Coronary artery (tissue), 2 donors: ENCODE measurements at regions not wholly inside any gene's neighbourhood (a gene's known extent, or its start where the extent isn't known, plus 50 kb on each side); places are given as distances from the start of the nearest gene placed in this dataset.

Source experiments
- DNase-seq: peaks from one replicate; pipeline ENCODE4 v3.0.0-alpha.2; 2017; ENCODE audit warnings: low spot score
- H3K27ac ChIP-seq, 2 donors: fragments of 200-600 bp; sonication (generic); one replicate each; pipeline ENCODE4 v1.5.1; 2016 to 2019
- H3K4me3 ChIP-seq: fragments of 200-600 bp; sonication (generic); 2 replicates; pipeline ENCODE4 v1.5.1; 2016; ENCODE audit warnings: mild to moderate bottlenecking, moderate library complexity
- TF ChIP-seq, protein P1 (sequence below): fragments of 200-600 bp; sonication (generic); IDR thresholded peaks from one replicate; pipeline ENCODE4 v1.5.1; 2019; ENCODE audit warnings: antibody characterized with exemption

DNA sequence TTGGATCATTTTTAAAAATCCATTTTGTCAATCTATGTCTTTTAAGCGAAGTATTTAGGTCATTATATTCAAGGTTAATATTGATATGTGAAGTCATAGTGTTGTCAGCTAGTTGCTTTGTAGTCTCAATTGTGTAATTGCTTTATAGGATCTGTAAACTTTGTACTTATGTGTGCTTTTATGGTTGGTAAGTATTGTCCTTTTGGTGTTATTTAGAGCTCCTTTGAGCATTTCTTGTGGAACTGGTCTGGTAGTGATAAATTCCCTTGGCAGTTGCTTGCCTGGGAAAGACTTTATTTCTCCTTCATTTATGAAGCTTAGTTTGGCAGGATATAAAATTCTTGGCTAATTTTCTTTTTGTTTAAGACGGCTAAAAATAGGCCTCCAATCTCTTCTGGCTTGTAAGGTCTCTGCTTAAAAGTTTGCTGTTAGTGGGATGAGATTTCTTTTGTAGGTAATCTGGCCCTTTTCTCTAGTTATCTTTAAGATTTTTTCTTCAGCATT lies 368.8 kb downstream of the SPRY2 start:
- no peak for DNase-seq
- H3K4me3 ChIP-seq, result no peak overlapping the region
- TF ChIP-seq, protein P1, sequence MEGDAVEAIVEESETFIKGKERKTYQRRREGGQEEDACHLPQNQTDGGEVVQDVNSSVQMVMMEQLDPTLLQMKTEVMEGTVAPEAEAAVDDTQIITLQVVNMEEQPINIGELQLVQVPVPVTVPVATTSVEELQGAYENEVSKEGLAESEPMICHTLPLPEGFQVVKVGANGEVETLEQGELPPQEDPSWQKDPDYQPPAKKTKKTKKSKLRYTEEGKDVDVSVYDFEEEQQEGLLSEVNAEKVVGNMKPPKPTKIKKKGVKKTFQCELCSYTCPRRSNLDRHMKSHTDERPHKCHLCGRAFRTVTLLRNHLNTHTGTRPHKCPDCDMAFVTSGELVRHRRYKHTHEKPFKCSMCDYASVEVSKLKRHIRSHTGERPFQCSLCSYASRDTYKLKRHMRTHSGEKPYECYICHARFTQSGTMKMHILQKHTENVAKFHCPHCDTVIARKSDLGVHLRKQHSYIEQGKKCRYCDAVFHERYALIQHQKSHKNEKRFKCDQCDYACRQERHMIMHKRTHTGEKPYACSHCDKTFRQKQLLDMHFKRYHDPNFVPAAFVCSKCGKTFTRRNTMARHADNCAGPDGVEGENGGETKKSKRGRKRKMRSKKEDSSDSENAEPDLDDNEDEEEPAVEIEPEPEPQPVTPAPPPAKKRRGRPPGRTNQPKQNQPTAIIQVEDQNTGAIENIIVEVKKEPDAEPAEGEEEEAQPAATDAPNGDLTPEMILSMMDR, result no peak
- no peak overlapping the region for H3K27ac ChIP-seq

DNA sequence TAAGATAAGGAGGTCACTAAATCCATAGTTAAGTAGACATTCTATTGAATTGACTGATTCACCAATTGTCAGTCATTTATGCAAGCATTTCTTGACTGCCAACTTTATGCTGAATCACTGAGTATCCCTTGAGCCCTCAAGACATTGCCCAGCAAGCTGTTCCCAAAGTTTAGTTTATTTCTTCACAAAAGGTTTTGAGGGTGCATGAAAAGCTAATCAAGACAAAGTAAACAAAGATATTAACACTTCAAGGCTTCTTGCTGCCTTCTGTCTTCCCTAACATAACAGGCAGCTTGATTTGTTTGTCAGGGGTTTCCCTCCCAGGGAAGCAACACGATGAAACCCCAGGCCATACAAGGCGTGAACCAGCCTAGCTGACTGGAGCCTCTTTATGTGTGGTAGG lies 374.4 kb downstream of the SPRY2 start:
- no peak overlapping the region for H3K4me3 ChIP-seq
- no peak overlapping the region for H3K27ac ChIP-seq
- DNase-seq, result no peak
- TF ChIP-seq, protein P1, result no peak

DNA sequence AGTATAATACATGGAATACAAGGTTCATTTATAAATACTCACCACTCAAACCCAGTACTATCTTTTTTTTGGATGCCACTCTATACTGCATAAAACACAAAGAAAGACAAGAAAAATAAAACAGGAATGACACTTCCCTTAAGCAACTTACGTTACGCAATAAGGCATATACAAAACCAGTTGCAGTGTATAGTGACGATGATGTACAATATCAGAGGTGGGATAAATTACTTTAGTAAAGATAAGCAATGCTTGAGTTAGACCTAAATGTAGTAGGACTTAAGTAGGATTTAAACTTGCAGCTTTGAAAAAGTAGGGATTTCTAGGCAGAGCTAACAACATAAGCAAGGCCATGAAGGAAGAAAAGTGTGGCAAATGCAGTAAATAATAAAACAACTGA lies 374.9 kb downstream of the SPRY2 start:
- no peak for DNase-seq
- H3K27ac ChIP-seq, result no peak overlapping the region
- no peak overlapping the region for H3K4me3 ChIP-seq
- TF ChIP-seq, protein P1, result no peak

DNA sequence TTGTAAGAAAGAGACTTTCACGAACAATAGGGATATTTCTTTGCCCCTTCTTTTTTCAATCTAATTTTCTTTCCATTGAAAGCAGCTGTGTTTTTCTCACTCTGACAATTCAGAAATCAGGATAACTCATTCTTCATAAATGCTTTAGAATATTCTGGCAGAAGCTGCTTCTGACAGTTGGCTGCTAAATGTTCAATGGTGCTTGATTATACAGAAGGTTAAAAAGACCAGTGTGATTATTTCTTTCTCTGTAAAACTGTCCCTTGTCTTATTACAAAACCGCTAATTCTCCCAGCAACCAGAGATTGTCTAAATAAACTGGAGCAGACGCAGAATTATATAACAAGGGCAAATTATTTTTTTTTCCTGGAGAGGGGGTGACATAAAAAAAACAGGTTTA lies 394.4 kb downstream of the SPRY2 start:
- no peak for DNase-seq
- Histone ChIP-seq H3K4me3 (no peak overlapping the region), H3K27ac (no peak overlapping the region)
- TF ChIP-seq, protein P1, result no peak

DNA sequence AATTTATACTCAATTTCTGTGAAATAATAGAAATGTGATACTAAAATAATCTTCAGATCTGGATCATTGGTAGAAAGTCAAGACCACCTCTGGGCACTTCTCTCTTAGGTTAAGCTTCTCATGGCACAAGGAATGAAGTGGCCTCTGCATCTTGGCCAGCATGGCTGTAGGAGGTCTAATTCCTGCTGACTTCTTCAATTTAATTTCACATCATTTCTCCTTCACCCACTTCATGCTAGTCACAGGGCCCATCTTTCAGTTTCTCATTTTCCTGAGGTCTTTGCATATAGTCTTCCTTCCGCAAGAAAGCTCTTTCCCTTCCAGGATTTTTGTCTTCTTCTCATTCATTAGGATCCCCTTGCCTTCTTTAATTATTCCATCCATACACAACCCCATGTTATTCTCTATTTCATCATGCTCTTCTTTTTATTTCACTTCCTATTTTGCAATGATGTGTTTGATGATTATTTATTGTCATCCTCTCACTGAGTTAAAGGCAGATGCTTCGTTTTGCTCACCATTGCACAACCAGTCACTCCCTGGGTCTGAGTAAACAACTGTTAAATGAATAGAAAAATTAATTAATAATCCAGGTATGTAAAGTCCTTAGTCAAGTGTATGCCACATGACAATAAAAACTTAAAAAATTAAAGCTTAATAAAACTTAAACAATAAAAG lies 397.4 kb downstream of the SPRY2 start:
- TF ChIP-seq, protein P1, result no peak
- no peak for DNase-seq
- no peak overlapping the region for H3K4me3 ChIP-seq

DNA sequence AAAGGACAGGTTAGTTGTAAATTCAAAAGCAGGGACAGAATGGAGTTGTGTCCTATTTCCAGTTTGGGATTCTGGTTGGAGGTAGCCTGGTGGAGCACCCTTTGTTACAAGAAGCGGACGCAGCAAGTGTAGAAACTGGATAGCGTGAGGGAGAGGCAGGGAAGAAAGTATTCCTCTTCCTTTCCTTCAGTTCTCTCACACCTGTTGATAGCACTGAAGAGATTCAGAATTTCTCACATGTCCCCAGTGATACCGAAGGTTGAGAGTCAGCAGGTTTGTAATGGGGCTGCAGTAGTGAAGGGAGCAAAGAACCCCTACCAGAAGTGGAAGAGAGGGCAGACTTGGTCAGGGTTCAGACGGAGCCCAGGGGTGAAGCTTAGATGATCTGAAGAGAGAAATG lies 399.2 kb downstream of the SPRY2 start:
- no peak for DNase-seq
- TF ChIP-seq, protein P1, result no peak
- H3K27ac ChIP-seq, result no peak overlapping the region
- no peak overlapping the region for H3K4me3 ChIP-seq

More for the DNA sequence above, 397.4 kb downstream of the SPRY2 start:
- H3K27ac ChIP-seq, result no peak overlapping the region

DNA sequence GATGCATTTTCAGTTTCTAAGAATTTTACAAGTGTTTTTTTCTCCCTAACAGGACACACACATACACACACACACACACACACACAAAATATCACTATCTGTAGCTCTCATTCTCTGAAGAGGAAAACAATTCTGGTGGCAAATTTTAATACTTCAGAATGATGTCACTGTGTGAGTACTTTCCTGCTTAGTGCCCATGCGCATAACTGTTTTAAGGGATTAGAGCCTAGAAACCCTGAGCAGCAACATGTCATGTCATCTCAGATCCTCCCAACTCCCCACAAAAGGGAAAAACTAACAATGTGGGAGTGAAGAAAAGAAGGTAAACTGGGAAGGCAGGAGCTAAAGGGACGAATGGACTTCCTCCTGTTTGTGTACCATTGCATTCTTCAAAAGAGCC lies 401.2 kb downstream of the SPRY2 start:
- Histone ChIP-seq H3K27ac (no peak overlapping the region), H3K4me3 (no peak overlapping the region)
- TF ChIP-seq, protein P1, result no peak
- no peak for DNase-seq
